ENCODE measurements at regions not wholly inside any gene's neighbourhood (a gene's known extent, or its start where the extent isn't known, plus 50 kb on each side); places are given as distances from the start of the nearest gene placed in this dataset.

DNA sequence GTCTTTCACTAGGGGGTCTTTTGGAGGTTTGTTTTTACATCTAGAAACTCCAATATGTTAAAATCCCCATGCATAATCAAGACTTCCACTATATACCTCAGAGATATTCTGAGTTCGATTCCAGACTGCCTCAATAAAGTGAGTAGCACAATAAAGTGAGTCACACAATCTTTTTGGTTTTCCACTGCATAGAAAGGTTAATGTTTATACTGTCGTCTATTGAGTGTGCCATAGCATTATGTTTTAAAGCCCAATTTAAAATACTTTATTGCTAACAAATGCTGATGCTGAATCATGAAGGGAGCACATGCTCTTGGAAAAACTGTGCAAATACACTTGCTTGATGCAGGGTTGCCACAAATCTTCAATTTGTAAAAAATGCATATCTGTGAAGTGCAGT, 227.5 kb upstream of the ZFHX3 start:
- Histone ChIP-seq H3K9ac (replicated peaks in 1 of 4; ENCODE audit: extremely low read depth in 1 of 4, low read depth in 3 of 4, low read length in 3 of 4) (no peak overlapping the region), H2BK120ac (replicated peaks; ENCODE audit: low read depth, low read length) (no peak overlapping the region), H2BK20ac (ENCODE audit: low read length) (no peak overlapping the region), H3K27me3 (replicated peaks in 1 of 4; ENCODE audit: control insufficient read depth in 3 of 4, extremely low read depth in 1 of 4, insufficient read depth in 3 of 4, low read length in 3 of 4) (no peaks in the 10 kb centered on the region), H4K20me1 (replicated peaks in 1 of 2; ENCODE audit: control insufficient read depth in 1 of 2, insufficient read depth in 2 of 2, low read length in 2 of 2) (no peaks in the 10 kb centered on the region), H3K18ac (ENCODE audit: extremely low read depth, low read length) (no peak overlapping the region), H3K9me3 (ENCODE audit: insufficient read depth in 2 of 2, low read depth in 1 of 2, low read length in 1 of 2) (no peaks in the 10 kb centered on the region), H3K4me3 (ENCODE audit: extremely low read depth in 1 of 4, insufficient read depth in 2 of 4, low read depth in 3 of 4, low read length in 4 of 4) (no peak overlapping the region), H3K4me2 (ENCODE audit: insufficient read depth in 1 of 2, low read depth in 2 of 2, low read length in 2 of 2) (no peak overlapping the region), H3K23me2 (ENCODE audit: low read depth, low read length) (no peaks in the 10 kb centered on the region), H4K91ac (replicated peaks; ENCODE audit: insufficient read length, low read length) (no peak overlapping the region), H2BK5ac (ENCODE audit: low read depth, low read length) (no peak overlapping the region), H3K14ac (ENCODE audit: insufficient read length) (no peak overlapping the region), H4K8ac (ENCODE audit: extremely low read depth, insufficient read depth, low read length) (no peak overlapping the region), H4K5ac (ENCODE audit: insufficient read length, low read depth, low read length) (no peak overlapping the region), H3K36me3 (ENCODE audit: control insufficient read depth in 2 of 4, insufficient read depth in 4 of 4, low read length in 3 of 4) (no peaks in the 10 kb centered on the region), H3K4ac (replicated peaks; ENCODE audit: insufficient read length, low read depth, low read length) (no peak overlapping the region), H2BK12ac (ENCODE audit: low read depth, low read length) (no peak overlapping the region), H3K79me2 (ENCODE audit: control insufficient read depth in 1 of 2, insufficient read depth in 2 of 2, low read length in 2 of 2) (no peaks in the 10 kb centered on the region), H2AK5ac (ENCODE audit: low read depth, low read length) (no peak overlapping the region), H2BK15ac (ENCODE audit: low read length) (no peak overlapping the region), H3K27ac (ENCODE audit: low read depth, low read length) (no peak overlapping the region), H3K79me1 (ENCODE audit: low read depth, low read length) (no peaks in the 10 kb centered on the region), H2AFZ (ENCODE audit: low read length) (no peak overlapping the region), H3K4me1 (replicated peaks in 1 of 4; ENCODE audit: control insufficient read depth in 3 of 4, insufficient read depth in 4 of 4, low read length in 3 of 4) (no peaks in the 10 kb centered on the region), H3K23ac (ENCODE audit: insufficient read length) (no peak overlapping the region), H3K56ac (replicated peaks; ENCODE audit: insufficient read length, low read depth, low read length) (no peak overlapping the region)
- POLR2A ChIA-PET (ENCODE audit: partially characterized antibody) = no interaction called here
- no peak for DNase-seq (ENCODE audit: low read depth in 1 of 2, low spot score in 2 of 2)
- CTCF ChIA-PET (ENCODE audit: partially characterized antibody) = no interaction called here
- TF ChIP-seq, protein P1, sequence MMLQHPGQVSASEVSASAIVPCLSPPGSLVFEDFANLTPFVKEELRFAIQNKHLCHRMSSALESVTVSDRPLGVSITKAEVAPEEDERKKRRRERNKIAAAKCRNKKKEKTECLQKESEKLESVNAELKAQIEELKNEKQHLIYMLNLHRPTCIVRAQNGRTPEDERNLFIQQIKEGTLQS (IDR thresholded peaks at IDR 0.05; ENCODE audit: insufficient read depth, low read depth, low read length) = no peak
- TF ChIP-seq NANOG (IDR thresholded peaks at IDR 0.05; ENCODE audit: insufficient read depth, low read depth, low read length, poor library complexity, severe bottlenecking) (no peak), RNF2 (IDR thresholded peaks at IDR 0.05; ENCODE audit: borderline replicate concordance, low read depth, low read length, missing control alignments, poor library complexity, severe bottlenecking) (no peak), CTBP2 (IDR thresholded peaks at IDR 0.05; ENCODE audit: borderline replicate concordance, insufficient read depth, insufficient read length, low read length) (no peak), POLR2AphosphoS5 (IDR thresholded peaks at IDR 0.05; ENCODE audit: low read depth, low read length) (no peak), POLR2A (IDR thresholded peaks at IDR 0.05; ENCODE audit: control extremely low read depth in 1 of 2, low read depth in 2 of 2, low read length in 2 of 2) (no peak), BACH1 (IDR thresholded peaks at IDR 0.05; ENCODE audit: low read length) (no peak), CEBPB (IDR thresholded peaks at IDR 0.05; ENCODE audit: low read depth, low read length) (no peak), CTCF (IDR thresholded peaks at IDR 0.05; ENCODE audit: control extremely low read depth in 1 of 3, insufficient read depth in 1 of 3, low read depth in 1 of 3, low read length in 3 of 3) (no peak)
- FAIRE-seq = no peak
- 86% methylated on average over 2 of the region's 2 CpGs; no CpG with 5 or more reads in 1 of the 2 experiments for WGBS, 2 experiments (ENCODE audit: extremely low coverage in 1 of 2, insufficient coverage in 1 of 2, insufficient read length in 1 of 2, insufficient replicate concordance in 2 of 2, low coverage in 1 of 2, low lambda C conversion rate in 2 of 2, missing lambda C conversion rate in 1 of 2)

Measured in H1 (cell line).